HG02884 (cell line): ENCODE measurements at regions not wholly inside any gene's neighbourhood (a gene's known extent, or its start where the extent isn't known, plus 50 kb on each side); places are given as distances from the start of the nearest gene placed in this dataset.
"Not testable (repeated sequence)": the region's sequence is repeated elsewhere in the genome, so short reads cannot be mapped to it uniquely, and the experiment has no call there.

Source experiments
- ATAC-seq: cut with Tn5 transposase; IDR thresholded peaks from one replicate; pipeline ENCODE4 v1.9.1; 2021; ENCODE audit warnings: mild to moderate bottlenecking, moderate library complexity; ENCODE audit not compliant: unreplicated experiment

- no peak for ATAC-seq
Measured at GRCh38 chr2:11069566-11070185, 85.6 kb upstream of the SLC66A3 start.

GRCh38 chr2:11071211-11071610 is 84.1 kb upstream of the SLC66A3 start:
- ATAC-seq = peak; percentile 70

- ATAC-seq = no peak
Measured at GRCh38 chr2:11071939-11072338, 83.3 kb upstream of the SLC66A3 start.

GRCh38 chr2:11072550-11072949 is 82.7 kb upstream of the SLC66A3 start:
- ATAC-seq = no peak

GRCh38 chr2:11073251-11073650 is 82.0 kb upstream of the SLC66A3 start:
- no peak for ATAC-seq

GRCh38 chr2:11073776-11074175 is 81.5 kb upstream of the SLC66A3 start:
- no peak for ATAC-seq

GRCh38 chr2:11074246-11074820 is 80.9 kb upstream of the SLC66A3 start:
- ATAC-seq = no peak

GRCh38 chr2:11075221-11075620 is 80.0 kb upstream of the SLC66A3 start:
- ATAC-seq = no peak

GRCh38 chr2:11077411-11077810 is 77.9 kb upstream of the SLC66A3 start:
- no peak for ATAC-seq

GRCh38 chr2:11079136-11079824 is 76.0 kb upstream of the SLC66A3 start:
- no peak for ATAC-seq

- no peak for ATAC-seq
Measured at GRCh38 chr2:11080253-11081115, 74.8 kb upstream of the SLC66A3 start.

GRCh38 chr2:11082880-11083279 is 72.4 kb upstream of the SLC66A3 start:
- no peak for ATAC-seq

- not testable (repeated sequence) for ATAC-seq
Measured at GRCh38 chr2:11088821-11089220, 66.4 kb upstream of the SLC66A3 start.

- no peak for ATAC-seq
Measured at GRCh38 chr2:11090187-11090586, 65.1 kb upstream of the SLC66A3 start.

- ATAC-seq = no peak
Measured at GRCh38 chr2:11092701-11093335, 62.4 kb upstream of the SLC66A3 start.

GRCh38 chr2:11093467-11093866 is 61.8 kb upstream of the SLC66A3 start:
- ATAC-seq = no peak

GRCh38 chr2:11094021-11094810 is 61.1 kb upstream of the SLC66A3 start:
- ATAC-seq = no peak

GRCh38 chr2:11096591-11096990 is 58.7 kb upstream of the SLC66A3 start:
- ATAC-seq = no peak

GRCh38 chr2:11097038-11097720 is 58.1 kb upstream of the SLC66A3 start:
- no peak for ATAC-seq
